Activated naive CD4-positive, alpha-beta T cell treated with anti-CD3 and anti-CD28 coated beads, Interleukin-2, amount 10 ng/mL, durations not matched to agents 7 days and 5 days (primary cell): ENCODE measurements at regions not wholly inside any gene's neighbourhood (a gene's known extent, or its start where the extent isn't known, plus 50 kb on each side); places are given as distances from the start of the nearest gene placed in this dataset.

Experiments used
- CTCF ChIA-PET: fragments of 350-600 bp; sonication (Branson Sonifier 250); formaldehyde crosslinking; loops from one replicate; lab custom pipeline; 2021; ENCODE audit warnings: antibody characterized with exemption; lab: Charles Lee
- DNase-seq: peaks from one replicate; pipeline ENCODE4 v3.0.0-alpha.2; 2020
- H3K27ac Mint-ChIP-seq: one replicate; pipeline ENCODE4 v1.8.0; 2021; ENCODE audit warnings: mild to moderate bottlenecking, moderate library complexity, mixed read lengths
- H3K27me3 Mint-ChIP-seq: one replicate; pipeline ENCODE4 v1.8.0; 2021; ENCODE audit warnings: mild to moderate bottlenecking, mixed read lengths
- H3K36me3 Mint-ChIP-seq: one replicate; pipeline ENCODE4 v1.8.0; 2021; ENCODE audit warnings: mixed read lengths
- H3K4me1 Mint-ChIP-seq: one replicate; pipeline ENCODE4 v1.8.0; 2021; ENCODE audit warnings: mixed read lengths
- H3K4me3 Mint-ChIP-seq: one replicate; pipeline ENCODE4 v1.8.0; 2021; ENCODE audit warnings: mild to moderate bottlenecking, moderate library complexity, mixed read lengths
- H3K9me3 Mint-ChIP-seq: one replicate; pipeline ENCODE4 v1.8.0; 2021; ENCODE audit warnings: mixed read lengths

DNA sequence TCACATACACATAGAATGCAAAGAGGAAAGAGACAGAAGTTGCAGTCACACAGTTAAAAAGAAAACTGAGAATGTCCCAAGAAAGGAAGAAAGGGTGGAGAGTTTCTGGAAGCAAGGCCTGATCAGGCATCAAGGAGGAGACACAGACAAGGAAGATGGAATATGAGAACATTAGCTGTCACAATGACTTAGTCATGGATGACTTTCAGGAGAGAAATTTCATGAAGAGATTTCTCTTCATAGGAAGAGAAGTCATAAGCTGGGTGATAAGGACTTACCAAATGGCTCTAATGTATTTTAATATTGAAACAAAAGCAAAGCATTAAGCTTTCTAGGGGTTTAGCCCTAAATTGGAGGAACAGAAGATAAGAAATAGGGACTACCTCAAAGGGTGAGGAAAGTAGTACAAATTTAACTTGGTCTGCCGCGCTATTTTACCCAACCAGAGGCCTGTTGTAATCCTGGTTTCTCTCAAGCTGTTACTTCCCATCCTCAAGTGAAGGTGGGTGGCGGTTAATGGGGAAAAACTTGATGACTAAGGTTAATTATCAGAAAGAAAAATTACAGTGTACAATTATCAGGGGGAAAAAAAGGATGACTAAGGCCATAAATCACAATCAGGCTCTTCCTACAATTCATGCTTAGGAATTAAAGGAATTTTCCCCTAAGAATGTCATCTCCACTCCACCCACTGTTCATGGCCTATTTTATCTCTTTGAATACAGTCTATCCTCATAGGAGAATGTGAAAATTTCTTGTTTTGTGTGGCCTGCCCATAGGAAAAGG is 93.9 kb upstream of the ADGRL2 start:
- CTCF ChIA-PET: no interaction called here

DNA sequence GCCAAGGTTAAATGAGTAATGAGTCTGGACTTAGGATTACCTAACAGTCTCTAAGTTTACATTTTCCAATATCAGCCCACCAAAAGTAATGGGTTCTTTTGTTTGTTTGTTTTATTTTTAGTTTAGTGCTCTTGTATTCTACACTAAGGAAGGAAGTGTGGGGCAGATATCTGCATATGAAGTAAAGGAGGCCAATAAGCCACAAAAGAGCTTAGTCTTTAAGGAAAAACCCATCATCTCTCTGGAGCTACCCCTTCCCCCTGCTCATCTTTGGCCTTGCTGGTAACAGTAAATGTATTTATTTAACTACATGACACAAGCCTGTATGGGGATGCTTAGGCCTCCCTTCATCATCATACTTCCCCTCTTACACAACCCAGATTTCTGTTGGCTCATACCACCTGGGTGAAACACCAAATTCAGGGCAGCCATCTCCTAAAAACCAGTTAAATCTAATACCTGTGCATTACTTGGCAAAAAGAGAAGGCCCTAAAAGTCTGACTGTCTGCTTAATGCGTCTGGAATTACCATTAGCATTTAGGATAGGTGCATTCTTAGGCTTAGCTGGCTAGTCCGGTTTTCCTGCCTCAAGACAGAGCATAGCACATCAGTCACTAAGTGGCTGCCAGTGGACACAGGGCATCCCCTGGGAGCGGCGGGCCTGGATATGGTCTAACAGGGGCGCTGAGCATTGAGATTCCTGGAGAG is 96.8 kb upstream of the ADGRL2 start:
- Mint-ChIP-seq H3K36me3 (no peaks in the 10 kb centered on the region), H3K27ac (no peak overlapping the region), H3K9me3 (no peaks in the 10 kb centered on the region), H3K27me3 (no peaks in the 10 kb centered on the region), H3K4me1 (no peaks in the 10 kb centered on the region), H3K4me3 (no peak overlapping the region)
- no peak for DNase-seq
- CTCF ChIA-PET: no interaction called here

More for the DNA sequence above, 93.9 kb upstream of the ADGRL2 start:
- Mint-ChIP-seq H3K27ac (no peak overlapping the region), H3K4me1 (no peaks in the 10 kb centered on the region), H3K36me3 (no peaks in the 10 kb centered on the region), H3K27me3 (no peaks in the 10 kb centered on the region), H3K9me3 (no peaks in the 10 kb centered on the region), H3K4me3 (no peak overlapping the region)
- DNase-seq: no peak

DNA sequence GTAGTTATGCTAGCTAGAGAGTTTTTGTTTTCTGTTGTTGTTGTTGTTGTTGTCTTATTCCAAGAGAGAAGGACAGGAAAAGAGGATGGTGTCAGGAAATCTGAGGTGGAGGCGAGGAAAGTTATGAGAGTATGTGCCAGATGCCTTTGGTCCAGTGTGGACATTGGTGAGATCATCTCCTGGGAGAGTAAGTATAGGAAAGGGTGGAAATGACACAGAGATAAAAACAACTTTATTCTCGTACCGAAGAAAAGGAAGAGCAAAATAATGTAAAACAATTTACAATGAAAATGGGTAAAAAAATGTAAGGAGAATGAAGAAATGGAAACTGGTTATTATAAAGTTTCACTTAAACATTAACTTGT is 97.4 kb upstream of the ADGRL2 start:
- H3K9me3 Mint-ChIP-seq: no peaks in the 10 kb centered on the region
- no peak for DNase-seq
- CTCF ChIA-PET: no interaction called here
- H3K4me3 Mint-ChIP-seq: no peak overlapping the region
- no peaks in the 10 kb centered on the region for H3K4me1 Mint-ChIP-seq
- H3K27ac Mint-ChIP-seq: no peak overlapping the region
- H3K36me3 Mint-ChIP-seq: no peaks in the 10 kb centered on the region
- H3K27me3 Mint-ChIP-seq: no peaks in the 10 kb centered on the region

- H3K4me1 Mint-ChIP-seq: no peaks in the 10 kb centered on the region
- no peaks in the 10 kb centered on the region for H3K9me3 Mint-ChIP-seq
- no peak overlapping the region for H3K27ac Mint-ChIP-seq
- no peak overlapping the region for H3K4me3 Mint-ChIP-seq
- DNase-seq: no peak
- H3K36me3 Mint-ChIP-seq: no peaks in the 10 kb centered on the region
- no peaks in the 10 kb centered on the region for H3K27me3 Mint-ChIP-seq
- CTCF ChIA-PET: no interaction called here
Measured at GRCh38 chr1:81702903-81703302, 97.8 kb upstream of the ADGRL2 start.

- no peak overlapping the region for H3K27ac Mint-ChIP-seq
- H3K27me3 Mint-ChIP-seq: no peaks in the 10 kb centered on the region
- no peaks in the 10 kb centered on the region for H3K4me1 Mint-ChIP-seq
- CTCF ChIA-PET: no interaction called here
- H3K36me3 Mint-ChIP-seq: no peaks in the 10 kb centered on the region
- no peaks in the 10 kb centered on the region for H3K9me3 Mint-ChIP-seq
- no peak for DNase-seq
- no peak overlapping the region for H3K4me3 Mint-ChIP-seq
Measured at GRCh38 chr1:81702079-81702715, 98.5 kb upstream of the ADGRL2 start.

- H3K27ac Mint-ChIP-seq: no peak overlapping the region
- H3K9me3 Mint-ChIP-seq: no peaks in the 10 kb centered on the region
- no peak for DNase-seq
- H3K36me3 Mint-ChIP-seq: no peaks in the 10 kb centered on the region
- H3K4me3 Mint-ChIP-seq: no peak overlapping the region
- H3K27me3 Mint-ChIP-seq: no peaks in the 10 kb centered on the region
- no peaks in the 10 kb centered on the region for H3K4me1 Mint-ChIP-seq
- CTCF ChIA-PET: no interaction called here
Measured at GRCh38 chr1:81700728-81701470, 99.8 kb upstream of the ADGRL2 start.

DNA sequence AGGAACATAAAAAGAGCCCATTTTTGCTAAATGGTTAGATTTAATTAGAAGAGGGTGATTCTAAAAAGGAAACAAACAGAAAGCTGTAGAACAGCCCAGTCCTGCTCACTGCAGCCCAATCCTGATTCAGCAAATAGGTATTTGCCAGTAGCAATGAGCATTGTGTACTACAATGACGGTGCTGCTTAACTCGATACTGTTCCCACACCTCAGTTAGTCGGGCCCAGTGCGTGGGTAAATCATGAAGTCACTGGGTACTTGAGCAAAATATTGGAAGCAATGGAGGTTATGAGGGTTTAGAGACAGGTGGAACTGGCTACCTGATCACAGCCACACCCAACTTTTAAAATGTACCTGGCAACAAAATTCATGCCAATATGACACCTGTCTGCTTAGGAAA is 101.5 kb upstream of the ADGRL2 start:
- Mint-ChIP-seq H3K9me3 (no peaks in the 10 kb centered on the region), H3K27me3 (no peaks in the 10 kb centered on the region)
- CTCF ChIA-PET: no interaction called here

GRCh38 chr1:81695741-81696140 is 105.0 kb upstream of the ADGRL2 start:
- no peak for DNase-seq
- Mint-ChIP-seq H3K9me3 (no peaks in the 10 kb centered on the region), H3K27ac (no peak overlapping the region), H3K4me1 (no peaks in the 10 kb centered on the region), H3K4me3 (no peak overlapping the region), H3K27me3 (no peaks in the 10 kb centered on the region), H3K36me3 (no peaks in the 10 kb centered on the region)
- CTCF ChIA-PET: no interaction called here

More for the DNA sequence above, 101.5 kb upstream of the ADGRL2 start:
- no peak for DNase-seq
- Mint-ChIP-seq H3K4me3 (no peak overlapping the region), H3K36me3 (no peaks in the 10 kb centered on the region), H3K27ac (no peak overlapping the region), H3K4me1 (no peaks in the 10 kb centered on the region)

- no peak overlapping the region for H3K4me3 Mint-ChIP-seq
- CTCF ChIA-PET: no interaction called here
- H3K27me3 Mint-ChIP-seq: no peaks in the 10 kb centered on the region
- H3K36me3 Mint-ChIP-seq: no peaks in the 10 kb centered on the region
- DNase-seq: no peak
- H3K9me3 Mint-ChIP-seq: peaks cover 3% of the 10 kb centered on the region
- H3K27ac Mint-ChIP-seq: no peak overlapping the region
- H3K4me1 Mint-ChIP-seq: no peaks in the 10 kb centered on the region
Measured at GRCh38 chr1:81693316-81693715, 107.4 kb upstream of the ADGRL2 start.

- CTCF ChIA-PET: no interaction called here
- H3K27ac Mint-ChIP-seq: no peak overlapping the region
- H3K4me1 Mint-ChIP-seq: no peaks in the 10 kb centered on the region
- H3K27me3 Mint-ChIP-seq: no peaks in the 10 kb centered on the region
- H3K9me3 Mint-ChIP-seq: peaks cover 7% of the 10 kb centered on the region
- no peak for DNase-seq
- no peaks in the 10 kb centered on the region for H3K36me3 Mint-ChIP-seq
- H3K4me3 Mint-ChIP-seq: no peak overlapping the region
Measured at GRCh38 chr1:81690676-81691453, 109.9 kb upstream of the ADGRL2 start.

- no peak for DNase-seq
- no peaks in the 10 kb centered on the region for H3K27me3 Mint-ChIP-seq
- peaks cover 9% of the 10 kb centered on the region for H3K9me3 Mint-ChIP-seq
- no peaks in the 10 kb centered on the region for H3K4me1 Mint-ChIP-seq
- CTCF ChIA-PET: no interaction called here
- no peak overlapping the region for H3K27ac Mint-ChIP-seq
- H3K36me3 Mint-ChIP-seq: no peaks in the 10 kb centered on the region
- H3K4me3 Mint-ChIP-seq: no peak overlapping the region
Measured at GRCh38 chr1:81689531-81689941, 111.2 kb upstream of the ADGRL2 start.

DNA sequence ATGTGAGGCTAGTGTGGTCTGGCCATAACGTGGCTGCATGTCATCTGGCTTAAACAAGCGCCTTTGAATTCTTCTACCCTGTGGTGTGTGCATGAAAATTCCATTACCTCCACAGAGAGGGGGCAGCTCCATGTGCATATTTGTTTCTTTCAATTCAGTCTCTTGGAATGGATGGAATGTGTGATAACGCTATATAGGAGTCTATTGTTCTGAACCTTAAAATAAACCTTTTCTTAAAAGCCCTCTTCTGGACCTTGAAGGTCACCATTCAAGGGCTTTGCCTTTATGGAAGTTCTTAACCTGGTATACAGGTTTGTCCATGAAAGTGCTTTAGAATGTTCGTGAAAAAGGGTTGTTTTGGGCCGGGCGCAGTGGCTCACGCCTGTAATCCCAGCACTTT is 118.2 kb upstream of the ADGRL2 start:
- CTCF ChIA-PET: no interaction called here
- H3K27ac Mint-ChIP-seq: no peak overlapping the region

DNA sequence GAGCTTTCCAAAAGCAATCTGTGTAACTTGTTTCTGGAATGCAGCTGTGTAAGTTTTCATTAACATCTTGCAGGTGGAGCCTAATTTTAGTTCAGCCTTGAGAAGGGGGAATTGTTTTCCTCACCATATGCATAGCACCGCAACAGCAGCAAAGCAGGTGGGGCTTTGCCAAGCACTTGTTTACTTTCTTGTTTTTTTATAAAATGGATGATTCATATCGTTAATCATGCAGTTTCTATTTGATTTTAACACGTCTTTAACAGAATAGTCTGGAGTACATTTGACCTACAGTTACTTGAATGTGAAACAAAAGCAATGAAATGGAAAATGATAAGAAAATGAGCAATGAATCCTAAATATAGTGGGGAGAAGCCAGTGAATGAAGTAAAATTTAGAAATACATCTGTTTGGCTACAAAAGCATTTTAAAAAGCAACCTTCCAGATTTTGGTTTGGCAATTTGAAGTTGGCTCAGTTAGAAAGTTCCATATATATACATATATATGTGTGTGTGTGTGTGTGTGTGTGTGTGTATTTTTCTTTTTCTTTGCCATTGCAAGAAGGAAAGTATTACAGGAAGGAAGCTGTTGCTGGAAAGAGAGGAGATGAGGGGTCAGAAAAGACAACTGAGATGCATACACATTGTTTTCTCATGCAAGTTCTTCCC is 119.0 kb upstream of the ADGRL2 start:
- peaks cover 12% of the 10 kb centered on the region for H3K9me3 Mint-ChIP-seq
- no peak overlapping the region for H3K4me3 Mint-ChIP-seq
- no peaks in the 10 kb centered on the region for H3K4me1 Mint-ChIP-seq
- no peak overlapping the region for H3K27ac Mint-ChIP-seq
- H3K36me3 Mint-ChIP-seq: no peaks in the 10 kb centered on the region
- no peaks in the 10 kb centered on the region for H3K27me3 Mint-ChIP-seq
- DNase-seq: no peak
- CTCF ChIA-PET: no interaction called here

More for the DNA sequence above, 118.2 kb upstream of the ADGRL2 start:
- no peaks in the 10 kb centered on the region for H3K27me3 Mint-ChIP-seq
- no peaks in the 10 kb centered on the region for H3K36me3 Mint-ChIP-seq
- no peaks in the 10 kb centered on the region for H3K4me1 Mint-ChIP-seq
- no peak overlapping the region for H3K4me3 Mint-ChIP-seq
- DNase-seq: no peak
- H3K9me3 Mint-ChIP-seq: peaks cover 11% of the 10 kb centered on the region
